SK-N-SH (cell line): ENCODE measurements at regions not wholly inside any gene's neighbourhood (a gene's known extent, or its start where the extent isn't known, plus 50 kb on each side); places are given as distances from the start of the nearest gene placed in this dataset.

Experiments used
- CTCF ChIA-PET: fragments of 300-600, 350-600 bp; formaldehyde crosslinking; extraction: SDS; loops from one replicate; lab custom pipeline; 2021; lab: Yijun Ruan, JAX
- POLR2A ChIA-PET: fragments of 350-600 bp; sonication (Branson Sonifier 250); formaldehyde crosslinking; extraction: SDS; loops from one replicate; lab custom pipeline; 2020; ENCODE audit warnings: antibody characterized with exemption, inconsistent platforms; lab: Yijun Ruan, JAX
- DNase-seq: peaks from one replicate; pipeline ENCODE4 v3.0.0; 2012
- H2AFZ ChIP-seq: fragments of 200-600 bp; sonication (generic); 2 replicates; pipeline ENCODE4 v1.8.1; 2016; ENCODE audit warnings: antibody characterized with exemption, mild to moderate bottlenecking, low read depth
- H3F3A ChIP-seq: fragments of 200-600 bp; sonication (generic); replicated peaks from 2 replicates; pipeline ENCODE3; 2016; ENCODE audit warnings: antibody characterized with exemption, mild to moderate bottlenecking; ENCODE audit not compliant: insufficient read depth
- H3K27ac ChIP-seq, 2 experiments: fragments of 200-500 bp in 1 of 2; fragments of 200-600 bp in 1 of 2; sonication (Bioruptor generic) in 1 of 2; sonication (generic), shearing (Covaris generic) in 1 of 2; 2 replicates each; pipeline versions ENCODE4 v1.5.1 to v1.6.1; 2014 to 2016; ENCODE audit warnings: low read depth in 2 of 2, inconsistent platforms in 1 of 2, low read length in 1 of 2, mild to moderate bottlenecking in 1 of 2, mixed read lengths in 1 of 2
- H3K27me3 ChIP-seq: fragments of 200-600 bp; sonication (generic), shearing (Covaris generic); 2 replicates; pipeline ENCODE4 v1.6.1; 2016; ENCODE audit warnings: mixed run types; ENCODE audit not compliant: insufficient read depth
- H3K36me3 ChIP-seq, 2 experiments: fragments of 200-500 bp in 1 of 2; fragments of 200-600 bp in 1 of 2; sonication (Bioruptor generic) in 1 of 2; sonication (generic) in 1 of 2; replicated peaks in 1 of 2; 2 replicates each; pipeline versions ENCODE3 to v1.5.1; 2014 to 2016; ENCODE audit warnings: low read length in 1 of 2, mild to moderate bottlenecking in 1 of 2; ENCODE audit not compliant: insufficient read depth in 2 of 2, control insufficient read depth in 1 of 2
- H3K4me1 ChIP-seq, 2 experiments: fragments of 200-500 bp in 1 of 2; fragments of 200-600 bp in 1 of 2; sonication (Bioruptor generic) in 1 of 2; sonication (generic), shearing (Covaris generic) in 1 of 2; 2 replicates each; pipeline versions ENCODE4 v1.5.1 to v1.6.1; 2014 to 2016; ENCODE audit warnings: low read depth in 1 of 2, low read length in 1 of 2, mixed run types in 1 of 2; ENCODE audit not compliant: insufficient read depth in 2 of 2, control insufficient read depth in 1 of 2
- H3K4me2 ChIP-seq: fragments of 200-600 bp; sonication (generic), shearing (Covaris generic); 2 replicates; pipeline ENCODE4 v1.6.1; 2017; ENCODE audit warnings: mixed run types
- H3K4me3 ChIP-seq, 2 experiments: fragments of 200-500 bp in 1 of 2; fragments of 200-600 bp in 1 of 2; sonication (Bioruptor generic) in 1 of 2; sonication (generic), shearing (Covaris generic) in 1 of 2; 2 replicates each; pipeline versions ENCODE4 v1.5.1 to v1.8.1; 2014 to 2016; ENCODE audit warnings: low read depth in 2 of 2, inconsistent platforms in 1 of 2, low read length in 1 of 2, mild to moderate bottlenecking in 1 of 2, mixed read lengths in 1 of 2, moderate library complexity in 1 of 2
- H3K79me2 ChIP-seq: fragments of 200-600 bp; sonication (generic); 2 replicates; pipeline ENCODE4 v1.8.1; 2017; ENCODE audit warnings: mild to moderate bottlenecking; ENCODE audit not compliant: insufficient read depth
- H3K9ac ChIP-seq: fragments of 200-600 bp; sonication (generic); 2 replicates; pipeline ENCODE4 v1.6.1; 2017; ENCODE audit warnings: mixed run types
- H3K9me2 ChIP-seq: fragments of 200-600 bp; sonication (generic); 2 replicates; pipeline ENCODE4 v1.6.1; 2017; ENCODE audit warnings: mixed run types
- H3K9me3 ChIP-seq: fragments of 200-600 bp; sonication (generic); 2 replicates; pipeline ENCODE4 v1.6.1; 2017; ENCODE audit warnings: mixed run types, mild to moderate bottlenecking, moderate library complexity
- H4K20me1 ChIP-seq: fragments of 200-600 bp; sonication (generic); 2 replicates; pipeline ENCODE4 v1.6.1; 2017; ENCODE audit warnings: mild to moderate bottlenecking, mixed run types; ENCODE audit not compliant: insufficient read depth
- CHD2 ChIP-seq: fragments of 150-350 bp; IDR thresholded peaks from 2 replicates; pipeline ENCODE4 v1.6.1; 2018; ENCODE audit warnings: low read length; ENCODE audit not compliant: partially characterized antibody
- EP300 ChIP-seq, 2 experiments: IDR thresholded peaks; 2 replicates each; pipeline versions ENCODE4 v1.4.0 to v1.6.1; 2012; ENCODE audit warnings: borderline replicate concordance in 1 of 2, low read depth in 1 of 2, low read length in 1 of 2
- FOXJ3 ChIP-seq: sonication (generic); formaldehyde crosslinking; IDR thresholded peaks from 2 replicates; pipeline ENCODE4 v1.5.1; 2020; ENCODE audit warnings: mild to moderate bottlenecking, missing genetic modification reagents
- FOXM1 ChIP-seq: IDR thresholded peaks from 2 replicates; pipeline ENCODE4 v1.4.0; 2012; ENCODE audit warnings: low read depth, mild to moderate bottlenecking
- GABPA ChIP-seq: IDR thresholded peaks from 2 replicates; pipeline ENCODE4 v1.4.0; 2012; ENCODE audit warnings: low read depth, mild to moderate bottlenecking
- GATA2 ChIP-seq: sonication (generic); formaldehyde crosslinking; IDR thresholded peaks from 2 replicates; pipeline ENCODE4 v1.5.0; 2020; ENCODE audit warnings: mild to moderate bottlenecking, missing genetic modification reagents
- MEF2A ChIP-seq: IDR thresholded peaks from 2 replicates; pipeline ENCODE4 v1.4.0; 2012; ENCODE audit warnings: low read depth, borderline replicate concordance
- MXI1 ChIP-seq: IDR thresholded peaks from 2 replicates; pipeline ENCODE4 v1.6.1; 2012; ENCODE audit warnings: mild to moderate bottlenecking, low read depth, low read length, improper control_type of control experiment
- NFIC ChIP-seq: IDR thresholded peaks from 2 replicates; pipeline ENCODE4 v1.4.0; 2012; ENCODE audit warnings: borderline replicate concordance
- NRF1 ChIP-seq: IDR thresholded peaks from 2 replicates; pipeline ENCODE4 v1.6.1; 2012; ENCODE audit warnings: low read depth, mild to moderate bottlenecking, low read length
- POLR2AphosphoS5 ChIP-seq: IDR thresholded peaks from 2 replicates; pipeline ENCODE4 v1.6.1; 2012; ENCODE audit warnings: low read depth, low read length
- RAD21 ChIP-seq: IDR thresholded peaks from 2 replicates; pipeline ENCODE4 v1.6.1; 2012; ENCODE audit warnings: mild to moderate bottlenecking, low read length
- RCOR1 ChIP-seq: fragments of 150-350 bp; IDR thresholded peaks from 2 replicates; pipeline ENCODE4 v1.6.1; 2017; ENCODE audit warnings: antibody characterized with exemption, low read length
- RFX5 ChIP-seq: IDR thresholded peaks from 2 replicates; pipeline ENCODE4 v1.6.1; 2012; ENCODE audit warnings: mild to moderate bottlenecking, improper control_type of control experiment, low read length
- SIN3A ChIP-seq: IDR thresholded peaks from 2 replicates; pipeline ENCODE4 v1.6.1; 2012; ENCODE audit warnings: low read depth, mild to moderate bottlenecking, low read length, moderate library complexity, borderline replicate concordance
- SMC3 ChIP-seq: IDR thresholded peaks from 2 replicates; pipeline ENCODE4 v1.6.1; 2012; ENCODE audit warnings: low read depth, low read length, improper control_type of control experiment
- TCF12 ChIP-seq: IDR thresholded peaks from 2 replicates; pipeline ENCODE4 v1.4.0; 2012
- TEAD4 ChIP-seq: IDR thresholded peaks from 2 replicates; pipeline ENCODE4 v1.4.0; 2012; ENCODE audit warnings: mild to moderate bottlenecking, borderline replicate concordance; ENCODE audit not compliant: insufficient read depth
- WGBS: methylation state at CpG from one replicate; pipeline ENCODE4 v1.1.6; 2017; ENCODE audit warnings: low lambda C conversion rate; 5-methylcytosine and 5-hydroxymethylcytosine counted together
- TF ChIP-seq, protein P1 (sequence below): IDR thresholded peaks from 2 replicates; pipeline ENCODE4 v1.4.0; 2012; ENCODE audit warnings: low read depth, borderline replicate concordance
- TF ChIP-seq, protein P2 (sequence below): fragments of 150-350 bp; IDR thresholded peaks from 2 replicates; pipeline ENCODE4 v1.6.1; 2016; ENCODE audit warnings: mild to moderate bottlenecking, low read depth, low read length

DNA sequence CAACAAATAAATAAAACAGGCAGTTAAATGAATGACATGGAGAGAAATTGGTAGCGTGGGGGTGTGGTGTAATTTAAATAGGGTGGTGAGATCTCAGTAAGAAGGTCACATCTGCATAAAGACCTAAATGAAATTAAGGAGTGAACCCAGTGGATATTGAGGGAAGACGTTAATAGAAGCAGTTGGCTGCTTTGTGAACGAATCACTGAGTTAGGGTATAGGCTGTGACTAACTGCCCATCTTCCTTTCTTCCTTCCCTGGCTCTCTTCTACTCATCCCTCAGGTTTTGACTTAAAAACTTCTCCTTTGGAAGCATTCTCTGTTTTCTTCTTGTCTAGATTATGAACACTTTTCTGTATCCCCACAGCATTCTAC, 64.7 kb downstream of the BTG1 start:
- ChIA-PET POLR2A (no interaction called here), CTCF (no interaction called here)
- H3K27me3 ChIP-seq, result no peaks in the 10 kb centered on the region
- peak overlapping the region; percentile 28 for H3K4me2 ChIP-seq
- 0 out of 4 replicates have a peak overlapping the region, but pooled peaks of 1 of the 2 experiments have one; percentile 9 for H3K4me3 ChIP-seq
- H3K9me2 ChIP-seq, result no peaks in the 10 kb centered on the region
- peaks cover 3% of the 10 kb centered on the region; the same call in 1 of the 2 replicates for H3K79me2 ChIP-seq
- DNase-seq, result no peak
- 52% methylated on average over 3 of the region's 3 CpGs for WGBS
- no peak for TF ChIP-seq NRF1
- no peak for TF ChIP-seq EP300 (IDR thresholded peaks at IDR 0.05; ENCODE audit: borderline replicate concordance in 1 of 2, low read depth in 1 of 2, low read length in 1 of 2)
- no peak for TF ChIP-seq RFX5
- no peak for TF ChIP-seq MXI1
- no peak for TF ChIP-seq TEAD4
- TF ChIP-seq, protein P1, sequence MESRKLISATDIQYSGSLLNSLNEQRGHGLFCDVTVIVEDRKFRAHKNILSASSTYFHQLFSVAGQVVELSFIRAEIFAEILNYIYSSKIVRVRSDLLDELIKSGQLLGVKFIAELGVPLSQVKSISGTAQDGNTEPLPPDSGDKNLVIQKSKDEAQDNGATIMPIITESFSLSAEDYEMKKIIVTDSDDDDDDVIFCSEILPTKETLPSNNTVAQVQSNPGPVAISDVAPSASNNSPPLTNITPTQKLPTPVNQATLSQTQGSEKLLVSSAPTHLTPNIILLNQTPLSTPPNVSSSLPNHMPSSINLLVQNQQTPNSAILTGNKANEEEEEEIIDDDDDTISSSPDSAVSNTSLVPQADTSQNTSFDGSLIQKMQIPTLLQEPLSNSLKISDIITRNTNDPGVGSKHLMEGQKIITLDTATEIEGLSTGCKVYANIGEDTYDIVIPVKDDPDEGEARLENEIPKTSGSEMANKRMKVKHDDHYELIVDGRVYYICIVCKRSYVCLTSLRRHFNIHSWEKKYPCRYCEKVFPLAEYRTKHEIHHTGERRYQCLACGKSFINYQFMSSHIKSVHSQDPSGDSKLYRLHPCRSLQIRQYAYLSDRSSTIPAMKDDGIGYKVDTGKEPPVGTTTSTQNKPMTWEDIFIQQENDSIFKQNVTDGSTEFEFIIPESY, result no peak
- TF ChIP-seq FOXJ3, result no peak
- no peak for TF ChIP-seq FOXM1
- no peak for TF ChIP-seq RCOR1
- TF ChIP-seq NFIC, result no peak
- no peak for TF ChIP-seq POLR2AphosphoS5
- TF ChIP-seq RAD21, result no peak
- TF ChIP-seq TCF12, result no peak
- no peak for TF ChIP-seq SMC3
- TF ChIP-seq, protein P2, sequence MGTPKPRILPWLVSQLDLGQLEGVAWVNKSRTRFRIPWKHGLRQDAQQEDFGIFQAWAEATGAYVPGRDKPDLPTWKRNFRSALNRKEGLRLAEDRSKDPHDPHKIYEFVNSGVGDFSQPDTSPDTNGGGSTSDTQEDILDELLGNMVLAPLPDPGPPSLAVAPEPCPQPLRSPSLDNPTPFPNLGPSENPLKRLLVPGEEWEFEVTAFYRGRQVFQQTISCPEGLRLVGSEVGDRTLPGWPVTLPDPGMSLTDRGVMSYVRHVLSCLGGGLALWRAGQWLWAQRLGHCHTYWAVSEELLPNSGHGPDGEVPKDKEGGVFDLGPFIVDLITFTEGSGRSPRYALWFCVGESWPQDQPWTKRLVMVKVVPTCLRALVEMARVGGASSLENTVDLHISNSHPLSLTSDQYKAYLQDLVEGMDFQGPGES, result no peak
- TF ChIP-seq MEF2A, result no peak
- no peak for TF ChIP-seq GATA2
- no peak for TF ChIP-seq GABPA
- no peak for TF ChIP-seq SIN3A
- no peak for TF ChIP-seq CHD2
- H3K36me3 ChIP-seq, result no peaks in the 10 kb centered on the region
- no peaks in the 10 kb centered on the region for H3K9me3 ChIP-seq
- H2AFZ ChIP-seq, result no peak overlapping the region
- peaks cover 53% of the 10 kb centered on the region for H3F3A ChIP-seq
- no peaks in the 10 kb centered on the region for H4K20me1 ChIP-seq
- H3K4me1 ChIP-seq, result peaks cover 2 to 31% of the 10 kb centered on the region in 2 experiments
- peak overlapping the region; percentile 50 to 96; a peak in 3 of 4 replicates for H3K27ac ChIP-seq
- peak overlapping the region; percentile 38; the same call in 1 of the 2 replicates for H3K9ac ChIP-seq
